HEK293T (cell line): ENCODE measurements at regions not wholly inside any gene's neighbourhood (a gene's known extent, or its start where the extent isn't known, plus 50 kb on each side); places are given as distances from the start of the nearest gene placed in this dataset.

Experiments used
- BHLHE40 ChIP-seq: fragments of 450-650 bp; IDR thresholded peaks from 2 replicates; pipeline ENCODE4 v1.6.1; 2016; ENCODE audit warnings: mild to moderate bottlenecking, moderate library complexity, borderline replicate concordance
- ELF4 ChIP-seq: fragments of 450-650 bp; IDR thresholded peaks from 2 replicates; pipeline ENCODE4 v1.6.1; 2017; ENCODE audit warnings: antibody characterized with exemption
- FOXK2 ChIP-seq: fragments of 450-650 bp; IDR thresholded peaks from 2 replicates; pipeline ENCODE4 v1.6.1; 2016; ENCODE audit warnings: mild to moderate bottlenecking
- L3MBTL2 ChIP-seq: fragments of 450-650 bp; conservative IDR thresholded peaks from 2 replicates; pipeline ENCODE4 v1.6.1; 2016; ENCODE audit warnings: mild to moderate bottlenecking
- PKNOX1 ChIP-seq: fragments of 450-650 bp; IDR thresholded peaks from 2 replicates; pipeline ENCODE4 v1.6.1; 2016
- SP1 ChIP-seq: fragments of 450-650 bp; IDR thresholded peaks from 2 replicates; pipeline ENCODE4 v1.6.1; 2017
- SUZ12 ChIP-seq: fragments of 450-650 bp; IDR thresholded peaks from 2 replicates; pipeline ENCODE4 v1.6.1; 2016; ENCODE audit warnings: mild to moderate bottlenecking
- TARDBP ChIP-seq: fragments of 450-650 bp; IDR thresholded peaks from 2 replicates; pipeline ENCODE4 v1.6.1; 2016

GRCh38 chr12:66739940-66740651 is 61.2 kb upstream of the GRIP1 start:
- TF ChIP-seq BHLHE40 (no peak), SUZ12 (no peak), L3MBTL2 (no peak), FOXK2 (no peak), ELF4 (no peak), PKNOX1 (no peak), TARDBP (no peak), SP1 (no peak)
